Esophagus muscularis mucosa (tissue), 4 donors: ENCODE measurements at regions not wholly inside any gene's neighbourhood (a gene's known extent, or its start where the extent isn't known, plus 50 kb on each side); places are given as distances from the start of the nearest gene placed in this dataset.

Experiments
- DNase-seq: peaks from one replicate; pipeline ENCODE4 v3.0.0-alpha.2; 2017; ENCODE audit errors: extremely low spot score
- H3K27ac ChIP-seq, 4 donors: fragments of 200-600 bp; sonication (generic); replicated peaks in 1 of 4; 1 replicate in 3 of 4; 2 replicates in 1 of 4; pipeline ENCODE4 v1.5.1; 2016 to 2019; ENCODE audit warnings: mild to moderate bottlenecking in 1 of 4
- H3K27me3 ChIP-seq, 4 donors: fragments of 200-600 bp; sonication (generic); one replicate each; pipeline versions ENCODE4 v1.5.1 to v1.6.0; 2016 to 2019
- H3K36me3 ChIP-seq, 4 donors: fragments of 200-600 bp; sonication (generic); one replicate each; pipeline ENCODE4 v1.5.1; 2016 to 2019
- H3K4me1 ChIP-seq, 4 donors: fragments of 200-600 bp; sonication (generic); one replicate each; pipeline ENCODE4 v1.5.1; 2016 to 2019
- H3K4me3 ChIP-seq, 4 donors: fragments of 200-600 bp; sonication (generic); 1 replicate in 2 of 4; 2 replicates in 2 of 4; pipeline ENCODE4 v1.5.1; 2016 to 2019; ENCODE audit warnings: mild to moderate bottlenecking in 4 of 4, moderate library complexity in 1 of 4
- H3K9me3 ChIP-seq, 4 donors: fragments of 200-600 bp; sonication (generic); 1 replicate in 3 of 4; 2 replicates in 1 of 4; pipeline ENCODE4 v1.5.1; 2016 to 2019
- EP300 ChIP-seq: sonication (generic); formaldehyde crosslinking; IDR thresholded peaks from one replicate; pipeline ENCODE4 v1.6.1; 2017; ENCODE audit warnings: antibody characterized with exemption
- POLR2A ChIP-seq: fragments of 450-650 bp; IDR thresholded peaks from one replicate; pipeline ENCODE4 v1.6.1; 2017; ENCODE audit warnings: antibody characterized with exemption, moderate library complexity, mild to moderate bottlenecking, low read depth
- POLR2AphosphoS5 ChIP-seq, 2 donors: sonication (generic); formaldehyde crosslinking; IDR thresholded peaks; one replicate each; pipeline ENCODE4 v1.6.1; 2017; ENCODE audit warnings: antibody characterized with exemption in 2 of 2
- WGBS: methylation state at CpG from one replicate; pipeline ENCODE4 v1.1.5; 2018; 5-methylcytosine and 5-hydroxymethylcytosine counted together
- intact Hi-C: fragments of 100-400 bp; cut with DNase I; formaldehyde crosslinking; loops from one replicate; pipeline ENCODE4 v1.15.1; 2023
- TF ChIP-seq, protein P1 (sequence below), 3 experiments: fragments of 200-600 bp in 2 of 3; fragments of 450-650 bp in 1 of 3; sonication (generic) in 2 of 3; IDR thresholded peaks; one replicate each; pipeline ENCODE4 v1.5.1; 2017 to 2019; ENCODE audit warnings: antibody characterized with exemption in 3 of 3, mild to moderate bottlenecking in 2 of 3, moderate library complexity in 1 of 3

DNA sequence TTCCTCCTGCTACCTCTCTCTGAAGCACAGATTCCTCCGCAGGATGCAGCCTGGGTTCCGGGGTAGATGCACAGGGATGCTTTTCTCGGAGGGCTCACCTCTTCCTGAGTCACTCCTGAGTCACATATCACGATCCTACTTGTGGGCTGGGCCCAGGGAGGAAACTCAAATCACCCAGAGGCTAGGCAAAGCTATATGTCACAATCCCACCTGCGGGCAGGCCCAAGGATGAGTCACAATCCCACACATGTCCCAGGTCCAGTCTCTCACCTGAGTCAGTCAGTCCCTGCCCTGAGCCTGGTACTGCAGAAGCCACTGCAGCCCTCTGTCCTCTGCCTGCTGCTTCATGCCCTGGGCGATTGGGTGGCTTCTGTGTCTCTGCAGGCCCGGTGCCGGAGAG lies 149.0 kb upstream of the GSC start:
- Histone ChIP-seq H3K4me3 (no peak overlapping the region), H3K36me3 (no peaks in the 10 kb centered on the region), H3K4me1 (peaks cover 0 to 9% (median 0%) of the 10 kb centered on the region in 4 donors), H3K9me3 (no peaks in the 10 kb centered on the region), H3K27me3 (peaks cover 0 to 5% (median 0%) of the 10 kb centered on the region in 4 donors), H3K27ac (no peak overlapping the region)
- intact Hi-C loops, result no loop called here
- WGBS, result 81% methylated on average over 5 of the region's 8 CpGs
- no peak for TF ChIP-seq POLR2AphosphoS5 (IDR thresholded peaks at IDR 0.05)
- no peak for DNase-seq

DNA sequence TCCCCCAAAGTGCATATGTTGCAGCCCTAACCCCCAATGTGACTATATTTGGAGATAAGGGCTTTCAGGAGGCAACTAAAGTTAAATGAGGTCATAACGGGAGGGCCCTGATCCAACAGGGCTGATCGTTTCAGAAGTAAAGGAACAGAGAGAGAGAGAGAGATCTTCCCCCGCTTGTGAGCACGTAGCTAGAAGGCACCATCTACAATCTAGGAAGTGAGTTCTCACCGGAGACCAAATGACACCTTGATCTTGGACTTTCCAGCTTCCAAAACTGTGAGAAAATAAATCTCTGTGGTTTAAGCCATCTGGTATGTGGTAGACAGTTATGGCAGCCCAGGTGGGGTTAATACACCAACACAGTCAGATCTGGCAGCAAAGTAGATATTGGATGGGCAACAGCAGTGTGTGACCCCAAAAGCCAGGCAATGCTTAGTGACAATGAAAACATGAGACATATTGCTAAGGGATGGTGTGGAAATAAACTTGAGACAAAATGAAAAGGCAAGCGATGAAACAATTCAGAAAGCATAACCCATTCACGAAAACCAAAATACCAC lies 147.2 kb upstream of the GSC start:
- Histone ChIP-seq H3K9me3 (peaks cover 0 to 7% (median 3%) of the 10 kb centered on the region in 4 donors), H3K4me1 (peaks cover 0 to 5% (median 0%) of the 10 kb centered on the region in 4 donors)
- 90% methylated on average over 7 of the region's 7 CpGs for WGBS

DNA sequence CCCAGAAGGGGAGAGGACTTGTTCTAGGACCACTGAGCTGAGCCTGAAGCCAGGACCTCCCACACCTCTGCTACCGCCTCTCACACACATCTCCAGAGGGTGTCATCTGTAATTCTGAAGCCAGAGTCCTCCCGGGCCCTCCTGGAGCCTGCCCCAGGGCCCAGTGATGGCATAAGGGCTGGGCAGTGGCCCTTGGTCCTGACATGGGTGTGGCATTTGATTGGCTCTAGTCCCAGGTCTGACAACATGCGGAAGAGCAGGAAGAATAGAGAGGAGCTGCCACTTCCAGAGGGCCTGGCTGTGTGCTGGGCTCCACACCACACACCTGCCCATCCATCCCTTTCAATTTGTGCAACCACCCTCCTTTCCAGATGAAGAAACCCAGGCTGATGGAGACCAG lies 144.3 kb upstream of the GSC start:
- Histone ChIP-seq H3K36me3 (no peaks in the 10 kb centered on the region), H3K4me3 (no peak overlapping the region), H3K9me3 (peaks cover 0 to 12% (median 9%) of the 10 kb centered on the region in 4 donors), H3K27me3 (peaks cover 0 to 9% (median 0%) of the 10 kb centered on the region in 4 donors), H3K4me1 (no peaks in the 10 kb centered on the region), H3K27ac (no peak overlapping the region)
- TF ChIP-seq, protein P1, sequence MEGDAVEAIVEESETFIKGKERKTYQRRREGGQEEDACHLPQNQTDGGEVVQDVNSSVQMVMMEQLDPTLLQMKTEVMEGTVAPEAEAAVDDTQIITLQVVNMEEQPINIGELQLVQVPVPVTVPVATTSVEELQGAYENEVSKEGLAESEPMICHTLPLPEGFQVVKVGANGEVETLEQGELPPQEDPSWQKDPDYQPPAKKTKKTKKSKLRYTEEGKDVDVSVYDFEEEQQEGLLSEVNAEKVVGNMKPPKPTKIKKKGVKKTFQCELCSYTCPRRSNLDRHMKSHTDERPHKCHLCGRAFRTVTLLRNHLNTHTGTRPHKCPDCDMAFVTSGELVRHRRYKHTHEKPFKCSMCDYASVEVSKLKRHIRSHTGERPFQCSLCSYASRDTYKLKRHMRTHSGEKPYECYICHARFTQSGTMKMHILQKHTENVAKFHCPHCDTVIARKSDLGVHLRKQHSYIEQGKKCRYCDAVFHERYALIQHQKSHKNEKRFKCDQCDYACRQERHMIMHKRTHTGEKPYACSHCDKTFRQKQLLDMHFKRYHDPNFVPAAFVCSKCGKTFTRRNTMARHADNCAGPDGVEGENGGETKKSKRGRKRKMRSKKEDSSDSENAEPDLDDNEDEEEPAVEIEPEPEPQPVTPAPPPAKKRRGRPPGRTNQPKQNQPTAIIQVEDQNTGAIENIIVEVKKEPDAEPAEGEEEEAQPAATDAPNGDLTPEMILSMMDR (IDR thresholded peaks at IDR 0.05), result no peak
- TF ChIP-seq EP300, result no peak
- DNase-seq, result no peak
- intact Hi-C loops, result no loop called here
- 88% methylated on average over 3 of the region's 3 CpGs for WGBS

More for the DNA sequence above, 147.2 kb upstream of the GSC start:
- Histone ChIP-seq H3K4me3 (no peak overlapping the region), H3K36me3 (no peaks in the 10 kb centered on the region), H3K27me3 (peaks cover 0 to 5% (median 0%) of the 10 kb centered on the region in 4 donors), H3K27ac (no peak overlapping the region)
- TF ChIP-seq POLR2AphosphoS5 (IDR thresholded peaks at IDR 0.05), result no peak
- no peak for TF ChIP-seq EP300
- TF ChIP-seq POLR2A, result no peak
- TF ChIP-seq, protein P1 (IDR thresholded peaks at IDR 0.05), result no peak
- intact Hi-C loops, result no loop called here
- DNase-seq, result no peak

DNA sequence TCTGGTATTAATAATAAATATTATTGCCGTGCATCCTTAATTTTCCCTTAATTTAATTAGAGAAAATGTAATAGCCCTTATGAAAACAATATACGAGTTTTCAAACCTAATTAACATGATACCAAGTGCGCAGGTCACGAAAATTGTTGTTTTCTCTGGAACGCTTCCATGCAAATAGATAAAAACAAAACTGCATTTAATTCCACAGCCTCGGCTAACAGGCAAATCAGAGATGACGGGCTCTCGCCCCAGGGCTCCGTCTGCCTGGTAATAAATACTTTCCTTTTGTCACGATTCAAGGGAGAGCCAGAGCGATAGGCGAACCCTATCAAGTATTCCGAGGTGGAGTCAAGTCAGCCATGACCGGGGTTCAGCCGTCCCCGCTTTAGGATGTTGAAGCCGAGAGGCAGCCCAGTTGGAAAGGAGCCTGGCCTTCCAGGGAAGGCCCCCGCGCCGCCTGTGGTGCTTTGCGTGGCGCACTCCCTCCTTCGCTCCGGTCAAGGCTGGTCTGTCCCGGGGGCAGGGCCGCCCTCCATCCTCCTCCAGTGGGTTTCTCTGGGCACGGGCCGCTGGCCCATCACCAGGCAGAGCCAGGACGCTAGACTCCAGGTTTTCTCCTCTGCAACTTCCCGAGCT lies 137.8 kb upstream of the GSC start:
- H3K27ac ChIP-seq, result no peak overlapping the region
- 83% methylated on average over 26 of the region's 30 CpGs for WGBS
- intact Hi-C loops, result loop anchor here (10.0 kb wide), 1 partner anchor 187 kb away; no protein-coding TSS in a partner anchor

DNA sequence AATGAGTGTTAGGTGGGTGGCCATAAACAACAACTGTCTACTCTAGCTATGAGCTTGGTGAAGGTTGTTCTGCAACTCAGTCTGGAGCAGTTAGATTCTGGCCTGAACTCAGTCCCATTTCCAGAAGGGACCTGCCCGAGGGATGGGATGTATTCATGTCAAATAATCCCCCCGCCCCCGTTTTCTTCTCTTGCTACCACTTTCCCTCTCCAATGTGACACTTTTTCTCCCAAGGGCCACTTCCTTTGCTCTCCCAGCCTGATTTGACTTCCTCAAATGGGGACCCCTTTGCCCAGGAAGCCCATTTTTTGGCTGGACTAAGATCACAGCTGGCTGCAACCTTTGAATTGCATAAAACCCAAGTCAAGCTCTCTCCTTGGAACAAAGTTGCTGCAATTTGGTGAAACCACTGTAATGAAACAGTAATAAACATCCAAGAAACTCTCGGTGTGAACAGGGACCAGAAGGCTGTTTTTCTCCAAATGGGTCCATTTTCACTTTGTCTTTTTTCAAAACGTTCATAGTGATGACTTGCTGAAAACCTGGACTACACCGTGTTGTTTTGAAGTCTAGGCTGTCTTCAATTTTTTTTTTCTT lies 137.2 kb upstream of the GSC start:
- peaks cover 0 to 7% (median 3%) of the 10 kb centered on the region in 4 donors for H3K4me1 ChIP-seq
- no peaks in the 10 kb centered on the region for H3K36me3 ChIP-seq
- intact Hi-C loops, result loop anchor here (10.0 kb wide), 1 partner anchor 188 kb away; no protein-coding TSS in a partner anchor
- 70% methylated on average over 6 of the region's 6 CpGs for WGBS
- H3K4me3 ChIP-seq, result no peak overlapping the region
- H3K27ac ChIP-seq, result no peak overlapping the region
- no peak for TF ChIP-seq EP300
- TF ChIP-seq, protein P1 (IDR thresholded peaks at IDR 0.05), result no peak
- H3K9me3 ChIP-seq, result peaks cover 0 to 9% (median 4%) of the 10 kb centered on the region in 4 donors
- DNase-seq, result no peak
- H3K27me3 ChIP-seq, result peaks cover 0 to 3% (median 0%) of the 10 kb centered on the region in 4 donors

More for the DNA sequence above, 137.8 kb upstream of the GSC start:
- Histone ChIP-seq H3K4me3 (no peak overlapping the region), H3K9me3 (peaks cover 0 to 12% (median 8%) of the 10 kb centered on the region in 4 donors), H3K27me3 (peaks cover 0 to 3% (median 0%) of the 10 kb centered on the region in 4 donors), H3K4me1 (peaks cover 0 to 7% (median 3%) of the 10 kb centered on the region in 4 donors), H3K36me3 (no peaks in the 10 kb centered on the region)
- TF ChIP-seq POLR2A, result no peak
- TF ChIP-seq, protein P1 (IDR thresholded peaks at IDR 0.05), result no peak
- TF ChIP-seq POLR2AphosphoS5 (IDR thresholded peaks at IDR 0.05), result no peak
- TF ChIP-seq EP300, result no peak
- no peak for DNase-seq
